OCI-LY3 (cell line): ENCODE measurements at regions not wholly inside any gene's neighbourhood (a gene's known extent, or its start where the extent isn't known, plus 50 kb on each side); places are given as distances from the start of the nearest gene placed in this dataset.

Experiments
- H2AFZ ChIP-seq: fragments of 200-600, 300-600 bp; shearing (Covaris generic); 2 replicates; pipeline ENCODE4 v1.6.0; 2014; ENCODE audit warnings: antibody characterized with exemption, low read depth, low read length
- H3K27ac ChIP-seq: fragments of 200-600, 300-600 bp; sonication (generic); 2 replicates; pipeline ENCODE4 v1.5.1; 2014; ENCODE audit warnings: mild to moderate bottlenecking, low read length, moderate library complexity, mixed read lengths
- H3K27me3 ChIP-seq: fragments of 200-600, 300-600 bp; sonication (generic); 2 replicates; pipeline ENCODE4 v1.6.1; 2014; ENCODE audit warnings: low read depth, low read length, mixed read lengths
- H3K36me3 ChIP-seq: fragments of 200-600, 300-600 bp; sonication (generic); replicated peaks from 2 replicates; pipeline ENCODE3; 2014; ENCODE audit warnings: low read depth, low read length, mixed read lengths
- H3K4me1 ChIP-seq: fragments of 300-600, 200-600 bp; sonication (generic); 2 replicates; pipeline ENCODE4 v1.6.1; 2014; ENCODE audit warnings: low read length, mixed read lengths
- H3K4me2 ChIP-seq: fragments of 200-600, 300-600 bp; sonication (generic); 2 replicates; pipeline ENCODE4 v1.6.1; 2014; ENCODE audit warnings: low read length, mixed read lengths
- H3K4me3 ChIP-seq: fragments of 300-600, 200-600 bp; sonication (generic); 2 replicates; pipeline ENCODE4 v1.5.1; 2014; ENCODE audit warnings: antibody characterized with exemption, mild to moderate bottlenecking, low read length, moderate library complexity
- H3K79me2 ChIP-seq: fragments of 300-600, 200-600 bp; shearing (Covaris generic); 2 replicates; pipeline ENCODE4 v1.6.1; 2014; ENCODE audit warnings: mild to moderate bottlenecking, low read length, mixed read lengths
- H3K9ac ChIP-seq: fragments of 300-600, 200-600 bp; shearing (Covaris generic); 2 replicates; pipeline ENCODE4 v1.6.0; 2014; ENCODE audit warnings: mild to moderate bottlenecking, low read length, moderate library complexity
- H3K9me3 ChIP-seq: fragments of 200-600, 300-600 bp; shearing (Covaris generic); 2 replicates; pipeline ENCODE4 v1.6.1; 2014; ENCODE audit warnings: low read length, mixed read lengths; ENCODE audit not compliant: insufficient read depth
- H4K20me1 ChIP-seq: fragments of 200-600, 300-600 bp; sonication (generic); 2 replicates; pipeline ENCODE4 v1.6.1; 2016; ENCODE audit warnings: low read length, mixed read lengths; ENCODE audit not compliant: insufficient read depth
- CTCF ChIP-seq: fragments of 200-600, 300-600 bp; sonication (generic); IDR thresholded peaks from 2 replicates; pipeline ENCODE4 v1.5.1; 2014; ENCODE audit warnings: antibody characterized with exemption, low read length, low read depth
- EZH2phosphoT487 ChIP-seq: fragments of 200-600 bp; shearing (Covaris generic); IDR thresholded peaks from 2 replicates; pipeline ENCODE4 v1.6.1; 2018; ENCODE audit warnings: antibody characterized with exemption, mixed run types, low read depth

- Histone ChIP-seq H3K36me3 (no peaks in the 10 kb centered on the region), H4K20me1 (no peaks in the 10 kb centered on the region), H3K4me2 (peak overlapping the region; percentile 33), H3K27ac (no peak overlapping the region), H3K4me1 (peaks cover 12% of the 10 kb centered on the region), H3K9me3 (no peaks in the 10 kb centered on the region), H2AFZ (no peak overlapping the region), H3K9ac (no peak overlapping the region), H3K27me3 (no peaks in the 10 kb centered on the region), H3K79me2 (no peaks in the 10 kb centered on the region), H3K4me3 (no peak overlapping the region)
- TF ChIP-seq EZH2phosphoT487 = no peak
- TF ChIP-seq CTCF = no peak
Measured at GRCh38 chr10:91154842-91155241, 65.6 kb upstream of the PCGF5 start.

- Histone ChIP-seq H4K20me1 (no peaks in the 10 kb centered on the region), H3K79me2 (no peaks in the 10 kb centered on the region), H2AFZ (no peak overlapping the region), H3K9me3 (no peaks in the 10 kb centered on the region), H3K36me3 (no peaks in the 10 kb centered on the region), H3K27me3 (no peaks in the 10 kb centered on the region), H3K4me2 (no peak overlapping the region), H3K4me3 (no peak overlapping the region), H3K9ac (no peak overlapping the region), H3K4me1 (peaks cover 12% of the 10 kb centered on the region), H3K27ac (no peak overlapping the region)
- TF ChIP-seq CTCF (no peak), EZH2phosphoT487 (no peak)
Measured at GRCh38 chr10:91156196-91156595, 64.3 kb upstream of the PCGF5 start.

- Histone ChIP-seq H3K4me1 (peaks cover 23% of the 10 kb centered on the region), H3K4me2 (no peak overlapping the region), H4K20me1 (no peaks in the 10 kb centered on the region), H3K27ac (no peak overlapping the region), H3K79me2 (peaks cover 11% of the 10 kb centered on the region), H3K9me3 (no peaks in the 10 kb centered on the region), H3K9ac (no peak overlapping the region), H3K36me3 (no peaks in the 10 kb centered on the region), H3K4me3 (no peak overlapping the region), H2AFZ (no peak overlapping the region), H3K27me3 (no peaks in the 10 kb centered on the region)
- TF ChIP-seq CTCF (no peak), EZH2phosphoT487 (no peak)
Measured at GRCh38 chr10:91159254-91159783, 61.1 kb upstream of the PCGF5 start.

- Histone ChIP-seq H3K27me3 (no peaks in the 10 kb centered on the region), H3K9me3 (no peaks in the 10 kb centered on the region), H3K4me2 (peak overlapping the region; percentile 93), H3K4me3 (peak overlapping the region; percentile 89), H3K4me1 (peaks cover 16% of the 10 kb centered on the region), H3K9ac (peak overlapping the region; percentile 84), H3K79me2 (peaks cover 38% of the 10 kb centered on the region), H3K27ac (peak overlapping the region; percentile 48), H2AFZ (0 out of 2 replicates have a peak overlapping the region, but pooled peaks have one; percentile 6), H3K36me3 (no peaks in the 10 kb centered on the region), H4K20me1 (peaks cover 5% of the 10 kb centered on the region; the same call in 1 of the 2 replicates)
- no peak for TF ChIP-seq EZH2phosphoT487
- no peak for TF ChIP-seq CTCF
Measured at GRCh38 chr10:91162050-91162494, 58.4 kb upstream of the PCGF5 start.
